NCI-H748 treated with DMSO at 0.1 percent for 48 hours (cell line): ENCODE measurements at regions not wholly inside any gene's neighbourhood (a gene's known extent, or its start where the extent isn't known, plus 50 kb on each side); places are given as distances from the start of the nearest gene placed in this dataset.
A peak's percentile ranks its signal among the peaks of the same experiment; 100 is the strongest.
"Not testable (repeated sequence)": the region's sequence is repeated elsewhere in the genome, so short reads cannot be mapped to it uniquely, and the experiment has no call there.

Experiments
- DNase-seq: peaks from one replicate; lab custom pipeline; 2025; lab: John Stamatoyannopoulos, UW

- DNase-seq, result no peak
Measured at GRCh38 chr5:56376128-56376527, 143.0 kb upstream of the ANKRD55 start.

GRCh38 chr5:56375011-56375410 is 141.9 kb upstream of the ANKRD55 start:
- no peak for DNase-seq

- DNase-seq, result not testable (repeated sequence)
Measured at GRCh38 chr5:56372491-56372890, 139.4 kb upstream of the ANKRD55 start.

GRCh38 chr5:56369361-56369811 is 136.3 kb upstream of the ANKRD55 start:
- no peak for DNase-seq

GRCh38 chr5:56367748-56368147 is 134.6 kb upstream of the ANKRD55 start:
- DNase-seq, result no peak

GRCh38 chr5:56366986-56367385 is 133.9 kb upstream of the ANKRD55 start:
- DNase-seq, result no peak

- no peak for DNase-seq
Measured at GRCh38 chr5:56361398-56361797, 128.3 kb upstream of the ANKRD55 start.

GRCh38 chr5:56360816-56361215 is 127.7 kb upstream of the ANKRD55 start:
- no peak for DNase-seq

- no peak for DNase-seq
Measured at GRCh38 chr5:56359809-56360685, 126.9 kb upstream of the ANKRD55 start.

- DNase-seq, result no peak
Measured at GRCh38 chr5:56358703-56359681, 125.9 kb upstream of the ANKRD55 start.

GRCh38 chr5:56358046-56358445 is 124.9 kb upstream of the ANKRD55 start:
- DNase-seq, result no peak

- no peak for DNase-seq
Measured at GRCh38 chr5:56357426-56357825, 124.3 kb upstream of the ANKRD55 start.

GRCh38 chr5:56356836-56357160 is 123.7 kb upstream of the ANKRD55 start:
- no peak for DNase-seq

- no peak for DNase-seq
Measured at GRCh38 chr5:56356121-56356835, 123.1 kb upstream of the ANKRD55 start.

GRCh38 chr5:56354836-56355235 is 121.7 kb upstream of the ANKRD55 start:
- no peak for DNase-seq

GRCh38 chr5:56352808-56353590 is 119.9 kb upstream of the ANKRD55 start:
- DNase-seq, result no peak

- DNase-seq, result peak; percentile 10
Measured at GRCh38 chr5:56350597-56351170, 117.6 kb upstream of the ANKRD55 start.

- no peak for DNase-seq
Measured at GRCh38 chr5:56350011-56350596, 117.0 kb upstream of the ANKRD55 start.

- DNase-seq, result no peak
Measured at GRCh38 chr5:56349461-56349860, 116.3 kb upstream of the ANKRD55 start.

GRCh38 chr5:56346741-56347535 is 113.8 kb upstream of the ANKRD55 start:
- no peak for DNase-seq
